ENCODE measurements at regions not wholly inside any gene's neighbourhood (a gene's known extent, or its start where the extent isn't known, plus 50 kb on each side); places are given as distances from the start of the nearest gene placed in this dataset.

GRCh38 chr4:146076081-146076480 is 99.4 kb upstream of the LSM6 start (continued):
- TF ChIP-seq ZNF211 (tag by site-specific recombination; IDR thresholded peaks at IDR 0.05; ENCODE audit: low read depth) (no peak), IKZF3 (tag by site-specific recombination; IDR thresholded peaks at IDR 0.05) (no peak), REST (tag by site-specific recombination; IDR thresholded peaks at IDR 0.05) (no peak), ZNF529 (tag by site-specific recombination; IDR thresholded peaks at IDR 0.05; ENCODE audit: insufficient replicate concordance) (no peak), KLF8 (tag by site-specific recombination; IDR thresholded peaks at IDR 0.05) (no peak), ZNF354C (tag by site-specific recombination; IDR thresholded peaks at IDR 0.05; ENCODE audit: borderline replicate concordance, low read depth) (no peak)
- TF ChIP-seq, protein P1, sequence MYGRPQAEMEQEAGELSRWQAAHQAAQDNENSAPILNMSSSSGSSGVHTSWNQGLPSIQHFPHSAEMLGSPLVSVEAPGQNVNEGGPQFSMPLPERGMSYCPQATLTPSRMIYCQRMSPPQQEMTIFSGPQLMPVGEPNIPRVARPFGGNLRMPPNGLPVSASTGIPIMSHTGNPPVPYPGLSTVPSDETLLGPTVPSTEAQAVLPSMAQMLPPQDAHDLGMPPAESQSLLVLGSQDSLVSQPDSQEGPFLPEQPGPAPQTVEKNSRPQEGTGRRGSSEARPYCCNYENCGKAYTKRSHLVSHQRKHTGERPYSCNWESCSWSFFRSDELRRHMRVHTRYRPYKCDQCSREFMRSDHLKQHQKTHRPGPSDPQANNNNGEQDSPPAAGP (tag by site-specific recombination; IDR thresholded peaks at IDR 0.05) = no peak
- TF ChIP-seq, protein P2, sequence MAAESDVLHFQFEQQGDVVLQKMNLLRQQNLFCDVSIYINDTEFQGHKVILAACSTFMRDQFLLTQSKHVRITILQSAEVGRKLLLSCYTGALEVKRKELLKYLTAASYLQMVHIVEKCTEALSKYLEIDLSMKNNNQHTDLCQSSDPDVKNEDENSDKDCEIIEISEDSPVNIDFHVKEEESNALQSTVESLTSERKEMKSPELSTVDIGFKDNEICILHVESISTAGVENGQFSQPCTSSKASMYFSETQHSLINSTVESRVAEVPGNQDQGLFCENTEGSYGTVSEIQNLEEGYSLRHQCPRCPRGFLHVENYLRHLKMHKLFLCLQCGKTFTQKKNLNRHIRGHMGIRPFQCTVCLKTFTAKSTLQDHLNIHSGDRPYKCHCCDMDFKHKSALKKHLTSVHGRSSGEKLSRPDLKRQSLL (tag by site-specific recombination; IDR thresholded peaks at IDR 0.05) = no peak

DNA sequence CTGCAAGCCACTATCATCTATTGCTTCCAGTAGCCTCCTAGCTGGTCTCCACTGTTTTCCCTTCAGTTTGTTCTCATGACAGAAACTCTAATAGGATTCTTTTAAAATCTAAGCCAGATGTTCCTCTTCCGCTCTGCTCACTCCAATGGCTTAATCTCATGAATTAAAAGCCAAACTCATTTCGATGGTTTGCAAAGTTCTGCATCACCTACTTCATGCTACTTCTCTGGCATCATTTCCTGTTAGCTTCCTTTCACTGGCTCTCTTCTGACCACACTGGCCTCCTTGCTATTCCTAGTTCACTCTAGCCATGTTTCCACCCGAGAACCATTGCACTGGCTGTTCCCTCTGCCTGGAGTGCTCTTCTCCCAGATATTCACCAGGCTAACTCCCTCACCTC is 102.0 kb upstream of the LSM6 start:
- no peak for TF ChIP-seq ZNF501 (tag by site-specific recombination; IDR thresholded peaks at IDR 0.05)
- Histone ChIP-seq H3K4me3 (ENCODE audit: low read depth, low read length) (no peak overlapping the region), H3K27ac (ENCODE audit: extremely low read depth, low read depth, low read length) (no peak overlapping the region), H3K4me1 (ENCODE audit: control insufficient read depth, insufficient read depth, low read length) (no peaks in the 10 kb centered on the region), H3K36me3 (ENCODE audit: control insufficient read depth in 2 of 2, insufficient read depth in 1 of 2, low read length in 2 of 2) (no peaks in the 10 kb centered on the region), H3K9me3 (ENCODE audit: control insufficient read depth, insufficient read depth, low read depth, low read length) (no peaks in the 10 kb centered on the region)
- ChIA-PET POLR2A (no interaction called here), CTCF (no interaction called here)

- H3K36me3 ChIP-seq (ENCODE audit: control insufficient read depth in 2 of 2, insufficient read depth in 1 of 2, low read length in 2 of 2) = no peaks in the 10 kb centered on the region
- POLR2A ChIA-PET = no interaction called here
- no peak overlapping the region for H3K27ac ChIP-seq (ENCODE audit: extremely low read depth, low read depth, low read length)
- TF ChIP-seq ZNF549 (tag by site-specific recombination; IDR thresholded peaks at IDR 0.05) = no peak
- no peak for TF ChIP-seq GLI2 (tag by site-specific recombination; IDR thresholded peaks at IDR 0.05; ENCODE audit: borderline replicate concordance, low read depth)
- no peak for TF ChIP-seq ZNF777 (tag by site-specific recombination; IDR thresholded peaks at IDR 0.05; ENCODE audit: borderline replicate concordance)
- no peak for TF ChIP-seq ZNF155 (tag by site-specific recombination; IDR thresholded peaks at IDR 0.05)
- TF ChIP-seq ZNF473 (tag by site-specific recombination; IDR thresholded peaks at IDR 0.05) = no peak
- TF ChIP-seq ZBTB1 (tag by site-specific recombination; IDR thresholded peaks at IDR 0.05) = no peak
- TF ChIP-seq, protein P3, sequence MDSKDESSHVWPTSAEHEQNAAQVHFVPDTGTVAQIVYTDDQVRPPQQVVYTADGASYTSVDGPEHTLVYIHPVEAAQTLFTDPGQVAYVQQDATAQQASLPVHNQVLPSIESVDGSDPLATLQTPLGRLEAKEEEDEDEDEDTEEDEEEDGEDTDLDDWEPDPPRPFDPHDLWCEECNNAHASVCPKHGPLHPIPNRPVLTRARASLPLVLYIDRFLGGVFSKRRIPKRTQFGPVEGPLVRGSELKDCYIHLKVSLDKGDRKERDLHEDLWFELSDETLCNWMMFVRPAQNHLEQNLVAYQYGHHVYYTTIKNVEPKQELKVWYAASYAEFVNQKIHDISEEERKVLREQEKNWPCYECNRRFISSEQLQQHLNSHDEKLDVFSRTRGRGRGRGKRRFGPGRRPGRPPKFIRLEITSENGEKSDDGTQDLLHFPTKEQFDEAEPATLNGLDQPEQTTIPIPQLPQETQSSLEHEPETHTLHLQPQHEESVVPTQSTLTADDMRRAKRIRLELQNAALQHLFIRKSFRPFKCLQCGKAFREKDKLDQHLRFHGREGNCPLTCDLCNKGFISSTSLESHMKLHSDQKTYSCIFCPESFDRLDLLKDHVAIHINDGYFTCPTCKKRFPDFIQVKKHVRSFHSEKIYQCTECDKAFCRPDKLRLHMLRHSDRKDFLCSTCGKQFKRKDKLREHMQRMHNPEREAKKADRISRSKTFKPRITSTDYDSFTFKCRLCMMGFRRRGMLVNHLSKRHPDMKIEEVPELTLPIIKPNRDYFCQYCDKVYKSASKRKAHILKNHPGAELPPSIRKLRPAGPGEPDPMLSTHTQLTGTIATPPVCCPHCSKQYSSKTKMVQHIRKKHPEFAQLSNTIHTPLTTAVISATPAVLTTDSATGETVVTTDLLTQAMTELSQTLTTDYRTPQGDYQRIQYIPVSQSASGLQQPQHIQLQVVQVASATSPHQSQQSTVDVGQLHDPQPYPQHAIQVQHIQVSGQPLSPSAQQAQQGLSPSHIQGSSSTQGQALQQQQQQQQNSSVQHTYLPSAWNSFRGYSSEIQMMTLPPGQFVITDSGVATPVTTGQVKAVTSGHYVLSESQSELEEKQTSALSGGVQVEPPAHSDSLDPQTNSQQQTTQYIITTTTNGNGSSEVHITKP (tag by site-specific recombination; IDR thresholded peaks at IDR 0.05) = no peak
- TF ChIP-seq ZNF791 (tag by site-specific recombination; IDR thresholded peaks at IDR 0.05) = no peak
- no peak for TF ChIP-seq ZNF660 (tag by site-specific recombination; IDR thresholded peaks at IDR 0.05)
- TF ChIP-seq ZNF112 (tag by site-specific recombination; IDR thresholded peaks at IDR 0.05) = no peak
- TF ChIP-seq SCRT2 (tag by site-specific recombination; IDR thresholded peaks at IDR 0.05) = no peak
- no peaks in the 10 kb centered on the region for H3K9me3 ChIP-seq (ENCODE audit: control insufficient read depth, insufficient read depth, low read depth, low read length)
- H3K4me1 ChIP-seq (ENCODE audit: control insufficient read depth, insufficient read depth, low read length) = no peaks in the 10 kb centered on the region
- no peak overlapping the region for H3K4me3 ChIP-seq (ENCODE audit: low read depth, low read length)
- CTCF ChIA-PET = no interaction called here
Measured at GRCh38 chr4:146072376-146072775, 103.1 kb upstream of the LSM6 start.

All from HEK293 (cell line).